Smooth muscle cell of the brain vasculature (primary cell): ENCODE measurements at regions not wholly inside any gene's neighbourhood (a gene's known extent, or its start where the extent isn't known, plus 50 kb on each side); places are given as distances from the start of the nearest gene placed in this dataset.
"Not testable (repeated sequence)": the region's sequence is repeated elsewhere in the genome, so short reads cannot be mapped to it uniquely, and the experiment has no call there.

Experiments used
- DNase-seq: peaks from one replicate; pipeline ENCODE4 v3.0.0-alpha.2; 2012; ENCODE audit warnings: low read depth, low spot score

- DNase-seq = no peak
Measured at GRCh38 chr15:57878573-57878972, 172.1 kb downstream of the POLR2M start.

DNA sequence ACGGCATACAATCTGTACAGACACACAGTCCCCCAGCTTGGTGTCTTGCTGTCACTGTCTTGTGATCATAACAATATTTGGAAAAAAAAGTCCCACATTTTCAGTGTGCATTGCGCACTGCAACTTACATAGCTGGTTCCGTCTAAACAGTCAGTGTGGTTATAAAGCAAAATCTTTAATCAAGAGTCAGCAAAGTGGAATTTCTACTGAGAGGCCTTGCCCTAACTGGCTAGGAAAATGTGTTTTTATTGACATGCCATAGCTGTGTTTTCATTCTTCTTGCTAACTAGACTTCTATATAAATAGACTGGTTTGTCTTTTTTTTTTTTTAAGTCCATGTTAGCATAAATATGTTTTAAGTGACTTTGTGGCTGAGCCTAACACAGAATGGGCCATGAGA is 174.8 kb downstream of the POLR2M start:
- no peak for DNase-seq

GRCh38 chr15:57881972-57882371 is 175.5 kb downstream of the POLR2M start:
- no peak for DNase-seq

DNA sequence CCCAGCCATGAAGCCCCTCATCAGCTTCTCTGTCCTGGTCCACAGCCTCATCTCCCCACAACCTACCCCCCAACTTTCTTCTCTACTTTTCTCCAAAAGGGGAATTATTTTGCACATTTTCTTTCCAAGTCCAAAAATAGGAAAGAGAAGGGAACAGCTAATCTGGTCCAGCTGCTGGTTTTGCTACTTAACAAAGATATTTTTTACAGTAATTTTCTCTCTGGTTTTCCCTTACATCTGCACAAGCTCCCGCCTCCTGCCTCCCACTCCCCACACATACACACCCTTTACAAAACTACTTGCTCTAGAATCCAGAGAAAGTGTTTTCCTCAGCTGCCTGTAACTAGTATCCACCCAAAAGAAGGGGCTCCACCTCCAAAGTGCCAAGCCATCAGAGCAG is 177.2 kb downstream of the POLR2M start:
- no peak for DNase-seq

GRCh38 chr15:57884936-57885335 is 178.4 kb downstream of the POLR2M start:
- no peak for DNase-seq

DNA sequence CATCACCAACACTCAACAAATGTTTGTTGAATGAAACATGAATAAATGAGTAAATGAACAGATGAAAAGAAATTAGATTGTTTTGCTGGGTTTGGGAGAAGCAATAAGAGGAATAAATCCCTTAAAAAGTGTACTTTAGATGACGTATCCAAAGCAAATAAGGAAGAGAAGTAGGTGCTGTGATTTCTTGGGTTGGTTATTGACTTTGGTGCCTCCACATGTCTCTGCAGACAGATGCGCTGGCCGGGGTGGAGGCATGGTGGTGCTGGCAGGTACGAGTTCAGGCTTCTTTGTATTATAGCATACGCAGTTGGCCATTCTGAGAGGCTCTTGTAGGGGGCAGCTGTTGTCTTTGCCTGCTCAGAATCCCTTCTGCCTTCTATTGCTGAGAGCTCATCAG is 178.9 kb downstream of the POLR2M start:
- DNase-seq = no peak

- DNase-seq = no peak
Measured at GRCh38 chr15:57887825-57888224, 177.7 kb downstream of the ALDH1A2 start.

- DNase-seq = no peak
Measured at GRCh38 chr15:57890351-57890750, 175.2 kb downstream of the ALDH1A2 start.

DNA sequence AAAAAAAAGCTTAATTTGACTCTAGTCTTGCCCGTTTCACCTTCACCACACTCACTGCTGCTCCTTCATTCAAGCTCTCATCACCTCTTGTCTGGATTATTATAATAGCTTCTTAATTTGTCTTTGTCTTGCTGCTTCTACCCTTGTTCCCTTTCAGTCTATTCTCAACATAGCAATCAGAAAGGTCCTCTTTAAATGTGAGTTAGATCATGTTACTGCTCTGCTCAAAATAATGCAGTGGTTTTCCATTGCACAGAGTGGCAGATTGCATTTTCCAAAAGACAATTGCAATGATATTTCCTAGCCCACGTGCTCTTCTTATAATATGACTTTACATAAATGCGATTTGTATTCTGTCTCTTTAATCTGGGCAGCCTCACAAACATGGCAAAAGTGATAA is 174.6 kb downstream of the ALDH1A2 start:
- no peak for DNase-seq

DNA sequence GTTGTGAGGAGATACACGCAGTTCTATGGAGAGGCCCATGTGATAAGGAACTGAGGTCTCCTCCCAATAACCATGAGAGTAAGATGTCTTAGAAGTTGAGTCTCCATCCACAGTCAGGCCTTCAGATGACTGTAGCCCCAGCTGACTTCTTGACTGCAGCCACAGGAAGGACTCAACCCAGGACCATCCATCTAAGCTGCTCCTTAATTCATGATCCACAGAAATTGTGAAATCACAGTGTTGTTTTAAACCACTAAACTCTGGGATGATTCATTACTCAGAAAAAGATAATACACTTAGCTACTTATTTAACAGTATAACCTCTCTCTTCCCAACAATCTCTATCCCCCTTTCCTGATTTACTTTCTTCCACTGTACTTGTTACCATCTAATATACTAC is 173.3 kb downstream of the ALDH1A2 start:
- no peak for DNase-seq

GRCh38 chr15:57893040-57893439 is 172.5 kb downstream of the ALDH1A2 start:
- DNase-seq = no peak

DNA sequence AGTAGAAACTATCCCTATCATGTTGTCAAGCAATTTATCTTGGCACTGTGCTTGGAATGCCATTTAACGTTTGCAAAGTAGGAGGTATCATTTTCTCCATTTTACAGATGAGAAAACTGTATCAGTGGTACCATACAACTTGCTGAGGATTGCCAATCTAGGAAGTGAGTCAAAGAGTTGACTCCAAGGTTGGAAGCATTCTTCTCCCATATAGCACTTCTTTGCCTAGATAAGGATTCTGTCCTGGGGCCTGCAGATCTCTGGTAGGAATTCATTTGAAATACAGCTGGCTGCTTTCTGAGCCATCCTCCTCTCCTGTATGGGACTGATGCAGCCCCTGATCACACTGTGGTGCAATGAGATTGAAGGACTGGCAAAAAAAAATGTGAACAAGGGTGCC is 170.2 kb downstream of the ALDH1A2 start:
- no peak for DNase-seq

DNA sequence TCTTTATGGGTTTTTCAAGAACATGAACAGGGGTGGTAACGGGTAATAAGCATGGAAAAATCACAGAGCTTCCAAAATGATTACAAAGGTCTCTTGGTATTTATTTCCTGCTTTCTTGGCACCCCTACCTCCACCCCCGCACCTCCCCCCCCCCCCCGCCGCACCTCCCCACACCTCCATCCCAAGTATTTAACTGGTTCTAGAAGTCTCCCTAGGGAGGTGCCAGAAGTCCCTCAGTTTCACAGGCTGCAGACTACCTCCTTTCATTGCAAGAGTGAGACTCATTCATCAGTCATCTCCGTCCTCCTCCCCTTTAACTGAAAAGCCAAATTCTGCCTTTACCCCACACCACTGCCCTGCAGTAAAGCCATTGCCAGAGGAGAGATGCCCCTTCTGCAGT is 169.4 kb downstream of the ALDH1A2 start:
- no peak for DNase-seq

DNA sequence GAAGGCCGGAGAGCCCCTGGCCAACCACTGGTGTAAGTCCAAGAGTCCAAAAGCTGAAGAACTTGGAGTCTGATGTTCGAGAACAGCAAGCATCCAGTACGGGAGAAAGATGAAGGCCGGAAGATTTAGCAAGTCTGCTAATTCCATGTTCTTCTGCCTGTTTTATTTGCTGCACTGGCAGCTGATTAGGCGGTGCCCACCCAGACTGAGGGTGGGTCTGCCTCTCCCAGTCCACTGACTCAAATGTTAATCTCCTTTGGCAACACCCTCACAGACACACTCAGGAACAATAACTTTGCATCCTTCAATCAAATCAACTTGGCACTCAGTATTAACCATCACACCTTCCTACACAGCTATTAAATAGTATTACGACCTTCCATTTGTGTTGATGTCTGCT is 168.6 kb downstream of the ALDH1A2 start:
- not testable (repeated sequence) for DNase-seq

GRCh38 chr15:57897870-57898269 is 167.6 kb downstream of the ALDH1A2 start:
- DNase-seq = no peak

DNA sequence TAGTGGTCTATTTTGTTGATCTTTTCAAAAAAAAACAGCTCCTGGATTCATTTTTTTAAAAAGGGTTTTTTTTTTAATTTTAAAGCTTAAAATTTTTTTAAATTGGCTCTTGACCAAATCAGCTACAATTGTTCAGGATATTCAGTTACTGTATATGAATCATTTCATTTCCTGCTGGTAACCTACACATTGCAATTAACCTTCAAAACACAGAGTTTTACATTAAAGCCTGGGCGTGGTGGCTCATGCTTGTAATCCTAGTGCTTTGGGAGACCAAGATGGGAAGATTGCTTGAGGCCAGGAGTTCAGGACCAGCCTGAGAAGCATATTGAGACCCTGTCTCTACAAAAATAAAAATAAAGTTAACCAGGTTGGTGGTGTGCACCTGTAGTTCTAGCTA is 163.4 kb downstream of the ALDH1A2 start:
- DNase-seq = no peak
